B cell (primary cell): ENCODE measurements at regions not wholly inside any gene's neighbourhood (a gene's known extent, or its start where the extent isn't known, plus 50 kb on each side); places are given as distances from the start of the nearest gene placed in this dataset.

Experiments
- EZH2 ChIP-seq: IDR thresholded peaks from 2 replicates; pipeline ENCODE4 v1.6.1; 2012; ENCODE audit warnings: borderline replicate concordance, low read depth, mild to moderate bottlenecking, moderate library complexity, low read length; ENCODE audit not compliant: insufficient read depth, poor library complexity, severe bottlenecking
- TF ChIP-seq, protein P1 (sequence below): fragments of 200-600 bp; IDR thresholded peaks from one replicate; pipeline ENCODE4 v1.8.0; 2022; ENCODE audit warnings: antibody characterized with exemption, mild to moderate bottlenecking

DNA sequence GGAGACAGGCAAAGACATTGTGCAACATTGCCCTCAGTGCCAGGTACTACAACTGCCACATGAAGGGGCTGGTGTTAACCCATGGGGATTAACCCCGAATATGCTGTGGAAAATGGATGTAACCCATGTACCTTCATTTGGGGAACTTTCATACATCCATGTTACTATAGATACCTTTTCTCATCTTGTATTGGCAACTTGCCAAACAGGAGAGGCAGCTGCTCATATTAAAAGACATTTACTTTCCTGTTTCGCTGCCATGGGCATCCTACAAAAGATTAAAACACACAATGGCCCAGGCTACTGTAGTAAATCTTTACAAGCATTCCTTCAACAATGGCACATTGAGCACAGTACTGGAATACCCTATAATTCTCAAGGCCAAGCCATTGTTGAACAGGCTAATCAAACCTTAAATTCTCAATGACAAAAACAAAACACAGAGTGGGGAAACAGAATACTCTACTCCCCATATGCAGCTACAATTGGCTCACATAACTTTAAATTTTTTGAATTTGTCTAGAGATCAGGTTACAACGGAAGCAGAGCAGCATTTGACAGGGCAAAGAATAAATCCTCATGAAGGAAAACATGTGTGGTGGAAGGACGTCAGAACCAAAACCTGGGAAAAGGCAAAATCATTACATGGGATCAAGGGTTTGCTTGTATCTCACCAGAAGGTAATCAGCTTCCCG lies 1723.5 kb upstream of the LRRTM1 start:
- TF ChIP-seq, protein P1, sequence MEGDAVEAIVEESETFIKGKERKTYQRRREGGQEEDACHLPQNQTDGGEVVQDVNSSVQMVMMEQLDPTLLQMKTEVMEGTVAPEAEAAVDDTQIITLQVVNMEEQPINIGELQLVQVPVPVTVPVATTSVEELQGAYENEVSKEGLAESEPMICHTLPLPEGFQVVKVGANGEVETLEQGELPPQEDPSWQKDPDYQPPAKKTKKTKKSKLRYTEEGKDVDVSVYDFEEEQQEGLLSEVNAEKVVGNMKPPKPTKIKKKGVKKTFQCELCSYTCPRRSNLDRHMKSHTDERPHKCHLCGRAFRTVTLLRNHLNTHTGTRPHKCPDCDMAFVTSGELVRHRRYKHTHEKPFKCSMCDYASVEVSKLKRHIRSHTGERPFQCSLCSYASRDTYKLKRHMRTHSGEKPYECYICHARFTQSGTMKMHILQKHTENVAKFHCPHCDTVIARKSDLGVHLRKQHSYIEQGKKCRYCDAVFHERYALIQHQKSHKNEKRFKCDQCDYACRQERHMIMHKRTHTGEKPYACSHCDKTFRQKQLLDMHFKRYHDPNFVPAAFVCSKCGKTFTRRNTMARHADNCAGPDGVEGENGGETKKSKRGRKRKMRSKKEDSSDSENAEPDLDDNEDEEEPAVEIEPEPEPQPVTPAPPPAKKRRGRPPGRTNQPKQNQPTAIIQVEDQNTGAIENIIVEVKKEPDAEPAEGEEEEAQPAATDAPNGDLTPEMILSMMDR, result no peak
- TF ChIP-seq EZH2, result no peak
